ENCODE measurements at regions not wholly inside any gene's neighbourhood (a gene's known extent, or its start where the extent isn't known, plus 50 kb on each side); places are given as distances from the start of the nearest gene placed in this dataset.
"Not testable (repeated sequence)": the region's sequence is repeated elsewhere in the genome, so short reads cannot be mapped to it uniquely, and the experiment has no call there.

DNA sequence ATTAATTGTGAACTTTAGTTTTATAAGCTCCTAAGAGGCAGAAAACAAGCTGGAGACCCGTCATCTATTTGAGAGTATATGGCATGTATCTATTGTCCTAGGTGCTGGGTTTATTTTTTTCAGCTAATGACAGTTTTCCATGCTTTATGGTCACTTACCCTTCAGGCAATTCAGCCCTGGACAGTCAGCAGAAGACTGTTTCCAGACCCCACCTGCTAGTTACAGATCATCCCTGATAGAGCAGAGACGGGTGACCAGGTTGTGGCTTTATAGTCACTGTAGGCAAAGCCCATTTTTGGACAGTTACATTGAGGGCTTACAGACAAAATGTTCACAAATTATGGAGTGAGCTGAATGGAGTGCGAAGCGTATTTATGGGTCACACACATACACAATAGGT is 1227.5 kb downstream of the FOXD4L5 start:
- no peak overlapping the region for H3K9ac ChIP-seq (ENCODE audit: control insufficient read depth, extremely low read depth, insufficient read depth, low read length)
- H3K9me3 ChIP-seq (ENCODE audit: control insufficient read depth, low read depth, low read length), result no peaks in the 10 kb centered on the region
- TF ChIP-seq, protein P1, sequence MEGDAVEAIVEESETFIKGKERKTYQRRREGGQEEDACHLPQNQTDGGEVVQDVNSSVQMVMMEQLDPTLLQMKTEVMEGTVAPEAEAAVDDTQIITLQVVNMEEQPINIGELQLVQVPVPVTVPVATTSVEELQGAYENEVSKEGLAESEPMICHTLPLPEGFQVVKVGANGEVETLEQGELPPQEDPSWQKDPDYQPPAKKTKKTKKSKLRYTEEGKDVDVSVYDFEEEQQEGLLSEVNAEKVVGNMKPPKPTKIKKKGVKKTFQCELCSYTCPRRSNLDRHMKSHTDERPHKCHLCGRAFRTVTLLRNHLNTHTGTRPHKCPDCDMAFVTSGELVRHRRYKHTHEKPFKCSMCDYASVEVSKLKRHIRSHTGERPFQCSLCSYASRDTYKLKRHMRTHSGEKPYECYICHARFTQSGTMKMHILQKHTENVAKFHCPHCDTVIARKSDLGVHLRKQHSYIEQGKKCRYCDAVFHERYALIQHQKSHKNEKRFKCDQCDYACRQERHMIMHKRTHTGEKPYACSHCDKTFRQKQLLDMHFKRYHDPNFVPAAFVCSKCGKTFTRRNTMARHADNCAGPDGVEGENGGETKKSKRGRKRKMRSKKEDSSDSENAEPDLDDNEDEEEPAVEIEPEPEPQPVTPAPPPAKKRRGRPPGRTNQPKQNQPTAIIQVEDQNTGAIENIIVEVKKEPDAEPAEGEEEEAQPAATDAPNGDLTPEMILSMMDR (optimal IDR thresholded peaks at IDR 0.05 in 1 of 3, IDR thresholded peaks at IDR 0.05 in 1 of 3, conservative IDR thresholded peaks at IDR 0.05 in 1 of 3; ENCODE audit: extremely low read depth in 1 of 3, insufficient read depth in 2 of 3, low read length in 3 of 3), result no peak
- no peak for TF ChIP-seq EZH2 (IDR thresholded peaks at IDR 0.05; ENCODE audit: low read length)
- no peak overlapping the region for H2AFZ ChIP-seq (ENCODE audit: control insufficient read depth, low read length)
- H3K79me2 ChIP-seq (ENCODE audit: control insufficient read depth, insufficient read depth, low read length), result no peaks in the 10 kb centered on the region
- H3K4me2 ChIP-seq (ENCODE audit: control insufficient read depth, extremely low read depth, insufficient read depth, low read depth, low read length), result no peak overlapping the region
- H3K4me1 ChIP-seq (ENCODE audit: control insufficient read depth, extremely low read depth, insufficient read depth, low read length), result no peaks in the 10 kb centered on the region
- no peaks in the 10 kb centered on the region for H3K36me3 ChIP-seq (ENCODE audit: control insufficient read depth in 2 of 2, extremely low read depth in 1 of 2, insufficient read depth in 2 of 2, low read length in 2 of 2)
- FAIRE-seq (no peak), DNase-seq (ENCODE audit: low read depth, low spot score) (no peak)
- no peak overlapping the region for H3K4me3 ChIP-seq (ENCODE audit: control insufficient read depth in 2 of 3, extremely low read depth in 1 of 3, insufficient read depth in 2 of 3, low read depth in 1 of 3, low read length in 3 of 3)
- H4K20me1 ChIP-seq (ENCODE audit: control insufficient read depth, extremely low read depth, insufficient read depth, low read length), result no peaks in the 10 kb centered on the region
- H3K9me1 ChIP-seq (ENCODE audit: control insufficient read depth, extremely low read depth, insufficient read depth, low read length), result no peaks in the 10 kb centered on the region
- no peak overlapping the region for H3K27ac ChIP-seq (ENCODE audit: control insufficient read depth, insufficient read depth, low read length)
- dilution Hi-C loops (cut with MboI; ENCODE audit: extremely low pct_ligation_motif_present, low sequenced_read_pairs), result no loop called here
- no peaks in the 10 kb centered on the region for H3K27me3 ChIP-seq (ENCODE audit: control insufficient read depth, extremely low read depth, insufficient read depth, low read length)

DNA sequence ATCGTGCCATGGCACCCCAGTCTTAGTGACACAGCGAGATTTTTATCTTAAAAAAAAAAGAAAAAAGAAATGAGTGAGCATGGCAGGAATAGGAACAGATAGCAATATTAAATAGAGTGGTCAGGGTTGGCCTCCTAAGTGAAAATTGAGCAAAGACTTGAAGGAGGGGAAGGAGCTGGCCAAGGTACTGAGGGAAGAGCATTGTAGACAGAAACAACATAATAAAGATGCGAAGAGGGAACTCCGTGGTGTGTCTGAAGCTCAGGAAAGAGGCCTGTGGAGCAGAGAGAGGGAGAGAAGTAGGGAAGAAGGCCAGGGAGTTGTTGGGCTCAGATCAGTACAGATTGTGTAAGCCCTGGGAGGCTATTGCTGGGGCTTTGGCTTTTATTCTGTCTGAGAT is 1256.1 kb downstream of the FOXD4L5 start:
- DNase-seq (ENCODE audit: low read depth, low spot score); H3K79me2 ChIP-seq (ENCODE audit: control insufficient read depth, insufficient read depth, low read length); H3K36me3 ChIP-seq (ENCODE audit: control insufficient read depth in 2 of 2, extremely low read depth in 1 of 2, insufficient read depth in 2 of 2, low read length in 2 of 2); H3K4me1 ChIP-seq (ENCODE audit: control insufficient read depth, extremely low read depth, insufficient read depth, low read length); dilution Hi-C loops (cut with MboI; ENCODE audit: extremely low pct_ligation_motif_present, low sequenced_read_pairs); H3K9me3 ChIP-seq (ENCODE audit: control insufficient read depth, low read depth, low read length); H3K9ac ChIP-seq (ENCODE audit: control insufficient read depth, extremely low read depth, insufficient read depth, low read length); FAIRE-seq; H3K9me1 ChIP-seq (ENCODE audit: control insufficient read depth, extremely low read depth, insufficient read depth, low read length); H3K4me2 ChIP-seq (ENCODE audit: control insufficient read depth, extremely low read depth, insufficient read depth, low read depth, low read length); H3K4me3 ChIP-seq (ENCODE audit: control insufficient read depth in 2 of 3, extremely low read depth in 1 of 3, insufficient read depth in 2 of 3, low read depth in 1 of 3, low read length in 3 of 3); H3K27ac ChIP-seq (ENCODE audit: control insufficient read depth, insufficient read depth, low read length); H4K20me1 ChIP-seq (ENCODE audit: control insufficient read depth, extremely low read depth, insufficient read depth, low read length); H3K27me3 ChIP-seq (ENCODE audit: control insufficient read depth, extremely low read depth, insufficient read depth, low read length); H2AFZ ChIP-seq (ENCODE audit: control insufficient read depth, low read length): not testable (repeated sequence)

DNA sequence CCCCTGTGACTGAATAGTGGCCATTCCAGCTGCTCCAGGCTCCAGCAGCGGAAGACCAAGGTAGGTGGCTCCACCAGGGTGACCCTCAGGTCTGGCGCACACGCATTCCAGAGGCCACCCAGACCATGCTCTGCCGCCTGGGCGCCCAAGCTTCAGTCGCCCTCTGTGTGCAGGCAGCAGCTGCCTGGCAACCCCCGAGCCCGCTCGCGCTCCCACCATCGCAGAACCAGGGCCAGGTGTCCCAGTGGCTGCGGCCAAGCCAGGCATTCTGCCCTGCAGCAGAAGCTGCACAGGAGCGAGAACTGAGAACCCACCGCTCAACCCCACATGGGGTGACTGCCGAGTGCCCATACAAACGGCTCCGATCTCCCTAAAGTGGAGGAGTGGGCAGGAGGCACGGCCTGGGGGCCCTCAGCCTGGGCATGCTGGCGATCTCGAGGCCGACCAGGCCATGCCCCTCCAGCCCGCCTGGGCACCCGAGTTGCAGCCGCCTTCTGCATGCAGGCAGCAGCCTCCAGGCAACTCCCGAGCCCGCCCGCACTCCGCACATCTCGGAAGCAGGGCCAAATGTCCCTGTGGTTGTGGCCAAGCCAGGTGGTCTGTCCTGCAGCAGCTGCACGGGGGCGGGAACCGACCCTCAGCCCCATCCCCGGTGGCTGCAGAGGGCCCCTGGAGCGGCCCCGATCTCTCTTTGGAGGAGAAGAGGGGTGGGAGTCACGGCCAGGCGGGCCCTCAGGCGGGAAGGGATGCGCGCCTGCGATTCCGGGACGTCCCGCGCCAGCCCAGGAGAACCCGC is 1264.1 kb downstream of the FOXD4L5 start:
- H3K9me1 ChIP-seq (ENCODE audit: control insufficient read depth, extremely low read depth, insufficient read depth, low read length); H3K27ac ChIP-seq (ENCODE audit: control insufficient read depth, insufficient read depth, low read length); H3K4me1 ChIP-seq (ENCODE audit: control insufficient read depth, extremely low read depth, insufficient read depth, low read length); H3K9me3 ChIP-seq (ENCODE audit: control insufficient read depth, low read depth, low read length); H3K9ac ChIP-seq (ENCODE audit: control insufficient read depth, extremely low read depth, insufficient read depth, low read length); H4K20me1 ChIP-seq (ENCODE audit: control insufficient read depth, extremely low read depth, insufficient read depth, low read length); H3K36me3 ChIP-seq (ENCODE audit: control insufficient read depth in 2 of 2, extremely low read depth in 1 of 2, insufficient read depth in 2 of 2, low read length in 2 of 2); H2AFZ ChIP-seq (ENCODE audit: control insufficient read depth, low read length); H3K4me2 ChIP-seq (ENCODE audit: control insufficient read depth, extremely low read depth, insufficient read depth, low read depth, low read length); H3K79me2 ChIP-seq (ENCODE audit: control insufficient read depth, insufficient read depth, low read length); DNase-seq (ENCODE audit: low read depth, low spot score); dilution Hi-C loops (cut with MboI; ENCODE audit: extremely low pct_ligation_motif_present, low sequenced_read_pairs); FAIRE-seq; H3K27me3 ChIP-seq (ENCODE audit: control insufficient read depth, extremely low read depth, insufficient read depth, low read length); H3K4me3 ChIP-seq (ENCODE audit: control insufficient read depth in 2 of 3, extremely low read depth in 1 of 3, insufficient read depth in 2 of 3, low read depth in 1 of 3, low read length in 3 of 3): not testable (repeated sequence)

DNA sequence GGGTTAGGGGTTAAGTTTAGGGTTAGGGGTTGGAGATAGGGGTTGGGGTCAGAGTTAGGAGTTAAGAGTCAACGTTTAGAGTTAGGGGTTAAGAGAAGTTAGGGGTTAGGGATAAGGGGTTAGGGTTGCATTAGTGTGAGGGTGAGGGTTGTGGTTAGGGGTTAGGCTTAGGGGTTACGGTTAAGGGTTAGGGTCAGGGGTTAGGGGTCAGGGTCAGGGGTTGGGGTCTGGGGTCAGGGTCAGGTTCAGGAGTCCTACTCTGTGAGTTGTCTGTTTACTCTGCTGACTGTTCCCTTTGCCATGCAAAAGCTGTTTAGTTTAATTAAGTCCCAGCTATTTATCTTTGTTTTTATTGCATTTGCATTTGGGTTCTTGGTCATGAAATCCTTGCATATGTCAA is 1267.3 kb downstream of the FOXD4L5 start:
- DNase-seq (ENCODE audit: low read depth, low spot score); H3K27ac ChIP-seq (ENCODE audit: control insufficient read depth, insufficient read depth, low read length); H4K20me1 ChIP-seq (ENCODE audit: control insufficient read depth, extremely low read depth, insufficient read depth, low read length); FAIRE-seq; H2AFZ ChIP-seq (ENCODE audit: control insufficient read depth, low read length); H3K9me1 ChIP-seq (ENCODE audit: control insufficient read depth, extremely low read depth, insufficient read depth, low read length); H3K4me2 ChIP-seq (ENCODE audit: control insufficient read depth, extremely low read depth, insufficient read depth, low read depth, low read length); dilution Hi-C loops (cut with MboI; ENCODE audit: extremely low pct_ligation_motif_present, low sequenced_read_pairs); H3K9me3 ChIP-seq (ENCODE audit: control insufficient read depth, low read depth, low read length); H3K27me3 ChIP-seq (ENCODE audit: control insufficient read depth, extremely low read depth, insufficient read depth, low read length); H3K36me3 ChIP-seq (ENCODE audit: control insufficient read depth in 2 of 2, extremely low read depth in 1 of 2, insufficient read depth in 2 of 2, low read length in 2 of 2); H3K4me1 ChIP-seq (ENCODE audit: control insufficient read depth, extremely low read depth, insufficient read depth, low read length); H3K9ac ChIP-seq (ENCODE audit: control insufficient read depth, extremely low read depth, insufficient read depth, low read length); H3K79me2 ChIP-seq (ENCODE audit: control insufficient read depth, insufficient read depth, low read length); H3K4me3 ChIP-seq (ENCODE audit: control insufficient read depth in 2 of 3, extremely low read depth in 1 of 3, insufficient read depth in 2 of 3, low read depth in 1 of 3, low read length in 3 of 3): not testable (repeated sequence)
